WERI-Rb-1 (cell line): ENCODE measurements at regions not wholly inside any gene's neighbourhood (a gene's known extent, or its start where the extent isn't known, plus 50 kb on each side); places are given as distances from the start of the nearest gene placed in this dataset.

Experiments used
- DNase-seq: peaks from one replicate; pipeline ENCODE4 v3.0.0-alpha.2; 2020
- H3K27ac ChIP-seq: fragments of 250-450 bp; sonication (Bioruptor Pico); 2 replicates; pipeline ENCODE4 v1.5.1; 2020; ENCODE audit warnings: mild to moderate bottlenecking, moderate library complexity
- H3K27me3 ChIP-seq: fragments of 250-450 bp; sonication (Bioruptor Pico); 2 replicates; pipeline ENCODE4 v1.5.1; 2021; ENCODE audit warnings: mild to moderate bottlenecking, low read depth, moderate library complexity; ENCODE audit not compliant: insufficient read depth, severe bottlenecking
- H3K36me3 ChIP-seq: fragments of 250-450 bp; sonication (Bioruptor Pico); 2 replicates; pipeline ENCODE4 v1.5.1; 2020; ENCODE audit warnings: mild to moderate bottlenecking, moderate library complexity
- H3K4me3 ChIP-seq: 2 replicates; pipeline ENCODE4 v1.5.1; 2011; ENCODE audit warnings: low read depth, mild to moderate bottlenecking, control low read depth, low read length
- H3K9me3 ChIP-seq: fragments of 250-450 bp; sonication (Bioruptor Pico); 2 replicates; pipeline ENCODE4 v1.5.1; 2021; ENCODE audit warnings: mild to moderate bottlenecking, moderate library complexity; ENCODE audit not compliant: severe bottlenecking
- TF ChIP-seq, protein P1 (sequence below): IDR thresholded peaks from 2 replicates; pipeline ENCODE4 v1.5.1; 2011; ENCODE audit warnings: low read depth, mild to moderate bottlenecking, control low read depth, inconsistent platforms, low read length

DNA sequence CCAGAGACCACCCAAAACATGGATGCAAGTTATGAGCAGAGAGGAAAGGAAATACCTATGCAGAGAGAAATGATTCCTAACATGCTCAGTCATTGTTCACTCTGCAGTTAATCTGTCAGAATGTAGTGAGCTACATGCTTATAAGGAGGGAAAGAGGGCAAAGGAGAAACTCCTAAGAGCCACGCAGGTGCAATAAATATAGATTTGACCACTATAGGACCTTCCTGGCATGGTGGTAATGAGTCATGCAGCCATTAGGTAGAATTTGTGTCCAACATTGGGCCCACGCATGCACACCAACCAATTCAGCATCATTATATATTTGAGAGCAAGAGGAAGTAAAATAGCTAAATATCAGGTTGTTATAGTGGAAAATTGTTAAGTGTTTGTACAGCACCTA lies 699.9 kb downstream of the DSC3 start:
- Histone ChIP-seq H3K4me3 (no peak overlapping the region), H3K27ac (no peak overlapping the region), H3K27me3 (no peaks in the 10 kb centered on the region), H3K9me3 (no peaks in the 10 kb centered on the region), H3K36me3 (no peaks in the 10 kb centered on the region)
- TF ChIP-seq, protein P1, sequence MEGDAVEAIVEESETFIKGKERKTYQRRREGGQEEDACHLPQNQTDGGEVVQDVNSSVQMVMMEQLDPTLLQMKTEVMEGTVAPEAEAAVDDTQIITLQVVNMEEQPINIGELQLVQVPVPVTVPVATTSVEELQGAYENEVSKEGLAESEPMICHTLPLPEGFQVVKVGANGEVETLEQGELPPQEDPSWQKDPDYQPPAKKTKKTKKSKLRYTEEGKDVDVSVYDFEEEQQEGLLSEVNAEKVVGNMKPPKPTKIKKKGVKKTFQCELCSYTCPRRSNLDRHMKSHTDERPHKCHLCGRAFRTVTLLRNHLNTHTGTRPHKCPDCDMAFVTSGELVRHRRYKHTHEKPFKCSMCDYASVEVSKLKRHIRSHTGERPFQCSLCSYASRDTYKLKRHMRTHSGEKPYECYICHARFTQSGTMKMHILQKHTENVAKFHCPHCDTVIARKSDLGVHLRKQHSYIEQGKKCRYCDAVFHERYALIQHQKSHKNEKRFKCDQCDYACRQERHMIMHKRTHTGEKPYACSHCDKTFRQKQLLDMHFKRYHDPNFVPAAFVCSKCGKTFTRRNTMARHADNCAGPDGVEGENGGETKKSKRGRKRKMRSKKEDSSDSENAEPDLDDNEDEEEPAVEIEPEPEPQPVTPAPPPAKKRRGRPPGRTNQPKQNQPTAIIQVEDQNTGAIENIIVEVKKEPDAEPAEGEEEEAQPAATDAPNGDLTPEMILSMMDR = no peak
- DNase-seq = no peak

DNA sequence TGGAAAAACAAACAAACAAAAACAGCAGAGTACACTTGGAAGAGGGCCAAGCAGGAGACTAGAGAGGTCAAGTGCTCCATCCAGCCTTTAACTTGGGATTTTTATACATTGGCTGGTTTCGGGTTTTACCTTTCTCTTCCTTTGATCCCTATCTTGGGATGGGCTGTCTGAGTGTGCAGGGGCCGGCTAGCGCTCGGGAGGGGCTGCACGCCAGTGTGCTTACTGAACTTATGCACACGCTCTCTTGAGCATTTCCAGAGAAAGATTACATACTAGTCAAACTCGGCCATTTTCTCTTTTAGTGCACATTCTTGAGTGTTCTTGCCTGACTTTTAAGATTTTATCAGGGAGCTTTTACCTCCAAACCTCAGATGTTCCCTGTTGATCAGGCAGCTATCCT lies 707.8 kb downstream of the DSC3 start:
- no peak for DNase-seq
- no peak overlapping the region for H3K4me3 ChIP-seq
- H3K9me3 ChIP-seq = no peaks in the 10 kb centered on the region
- no peaks in the 10 kb centered on the region for H3K27me3 ChIP-seq
- TF ChIP-seq, protein P1 = no peak
- no peak overlapping the region for H3K27ac ChIP-seq
- no peaks in the 10 kb centered on the region for H3K36me3 ChIP-seq

DNA sequence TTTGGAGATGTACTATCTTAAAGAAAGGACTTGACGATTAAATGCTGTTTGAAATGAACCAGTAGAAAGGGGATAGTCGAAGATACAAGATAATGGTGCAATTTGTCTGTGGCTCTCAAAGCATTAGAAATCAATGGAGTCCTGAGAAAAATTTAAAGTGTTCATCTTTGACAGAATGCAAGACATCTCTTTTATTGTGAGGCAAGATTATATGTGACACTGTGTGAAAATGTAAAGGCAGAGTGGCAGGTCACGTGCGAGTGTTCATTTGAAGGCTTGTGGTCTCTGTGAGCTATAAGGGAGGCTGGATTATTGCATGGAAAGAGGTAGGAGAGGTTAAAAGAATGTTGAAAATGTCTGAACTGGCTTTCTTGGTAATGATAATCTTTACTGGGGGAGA lies 709.2 kb downstream of the DSC3 start:
- no peak for DNase-seq
- Histone ChIP-seq H3K9me3 (no peaks in the 10 kb centered on the region), H3K36me3 (no peaks in the 10 kb centered on the region), H3K27ac (no peak overlapping the region), H3K4me3 (no peak overlapping the region), H3K27me3 (no peaks in the 10 kb centered on the region)
- TF ChIP-seq, protein P1 = no peak

DNA sequence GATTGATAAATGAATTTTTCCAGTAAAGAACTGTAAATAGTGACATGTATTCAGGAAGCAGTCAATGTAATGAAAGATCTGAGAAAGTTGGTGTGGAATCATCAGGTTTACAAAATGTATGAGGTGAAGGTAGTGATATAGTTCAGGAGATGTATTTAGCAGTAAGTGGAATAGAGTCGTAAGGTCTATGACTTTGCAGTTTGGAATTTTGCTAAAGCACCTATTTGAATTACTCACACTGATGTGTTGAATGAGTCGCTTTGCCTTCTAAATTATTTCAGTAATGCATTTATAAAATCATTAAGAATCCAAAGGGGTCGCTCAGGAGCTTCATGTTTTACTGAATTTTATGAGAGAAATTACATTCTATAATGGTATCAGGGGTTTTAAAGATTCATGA lies 713.7 kb downstream of the DSC3 start:
- no peak overlapping the region for H3K4me3 ChIP-seq
- TF ChIP-seq, protein P1 = no peak
- no peaks in the 10 kb centered on the region for H3K36me3 ChIP-seq
- DNase-seq = no peak
- H3K9me3 ChIP-seq = no peaks in the 10 kb centered on the region
- H3K27me3 ChIP-seq = no peaks in the 10 kb centered on the region
- no peak overlapping the region for H3K27ac ChIP-seq

DNA sequence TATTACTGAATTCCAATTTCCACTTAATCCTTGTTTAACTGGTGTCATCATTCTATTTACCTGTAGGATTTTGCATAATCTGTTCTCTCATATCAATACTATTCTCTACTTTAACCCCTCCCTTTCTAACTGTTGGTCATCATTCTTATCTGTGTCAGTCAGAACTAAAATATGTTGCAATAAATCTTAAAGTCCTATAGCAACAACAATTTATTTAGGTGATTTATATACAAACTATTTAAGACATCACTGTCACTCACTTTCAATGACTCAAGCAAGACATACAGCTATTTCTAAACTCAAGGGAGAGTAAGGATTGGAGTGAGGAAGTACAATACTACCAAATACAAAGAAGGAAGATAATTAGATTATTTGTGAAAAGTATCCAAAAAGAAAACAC lies 740.4 kb downstream of the DSC3 start:
- TF ChIP-seq, protein P1 = no peak
- Histone ChIP-seq H3K9me3 (no peaks in the 10 kb centered on the region), H3K36me3 (no peaks in the 10 kb centered on the region), H3K27me3 (no peaks in the 10 kb centered on the region), H3K27ac (no peak overlapping the region), H3K4me3 (no peak overlapping the region)
- DNase-seq = no peak

DNA sequence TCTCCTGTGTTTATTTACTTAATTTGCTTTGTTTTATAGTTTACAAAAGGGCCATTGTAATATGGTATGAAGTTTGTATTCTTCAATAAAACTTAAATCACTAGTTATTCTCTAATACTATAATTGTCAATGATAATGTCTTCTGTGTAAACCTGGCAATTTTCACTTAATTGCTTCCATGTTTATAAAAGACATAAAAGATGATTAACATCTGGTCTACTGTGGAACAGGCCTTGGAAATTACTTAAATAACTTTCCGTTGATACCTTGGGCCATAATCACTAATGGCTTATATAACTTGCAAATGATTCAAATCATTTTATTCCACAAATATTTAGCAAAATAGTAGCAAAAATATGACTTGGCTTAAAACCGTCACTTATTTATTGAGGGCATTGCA lies 743.8 kb downstream of the DSC3 start:
- Histone ChIP-seq H3K36me3 (no peaks in the 10 kb centered on the region), H3K27me3 (no peaks in the 10 kb centered on the region), H3K27ac (no peak overlapping the region), H3K4me3 (no peak overlapping the region), H3K9me3 (no peaks in the 10 kb centered on the region)
- TF ChIP-seq, protein P1 = no peak
- DNase-seq = no peak
